Transverse colon (tissue), 4 donors: ENCODE measurements at regions not wholly inside any gene's neighbourhood (a gene's known extent, or its start where the extent isn't known, plus 50 kb on each side); places are given as distances from the start of the nearest gene placed in this dataset.
"Not testable (repeated sequence)": the region's sequence is repeated elsewhere in the genome, so short reads cannot be mapped to it uniquely, and the experiment has no call there.

Source experiments
- DNase-seq: peaks from one replicate; pipeline ENCODE4 v3.0.0-alpha.2; 2019
- H3K27ac ChIP-seq, 4 donors: fragments of 200-600 bp; sonication (generic); 2 replicates each; pipeline ENCODE4 v1.5.1; 2016 to 2018; ENCODE audit warnings: inconsistent platforms in 4 of 4
- H3K27me3 ChIP-seq: fragments of 200-600 bp; sonication (generic); 2 replicates; pipeline ENCODE4 v1.5.1; 2017; ENCODE audit warnings: inconsistent platforms
- H3K36me3 ChIP-seq, 4 donors: fragments of 200-600 bp; sonication (generic); 2 replicates each; pipeline ENCODE4 v1.5.1; 2017 to 2019; ENCODE audit warnings: inconsistent platforms in 4 of 4
- H3K4me1 ChIP-seq, 4 donors: fragments of 200-600 bp; sonication (generic); 2 replicates each; pipeline ENCODE4 v1.5.1; 2017 to 2020; ENCODE audit warnings: inconsistent platforms in 4 of 4
- H3K4me3 ChIP-seq, 4 donors: fragments of 200-600 bp; sonication (generic); 1 replicate in 1 of 4; 2 replicates in 3 of 4; pipeline versions ENCODE4 v1.5.1 to v1.6.1; 2017 to 2019; ENCODE audit warnings: inconsistent platforms in 4 of 4
- H3K9me3 ChIP-seq, 2 donors: fragments of 200-600 bp; sonication (generic); 2 replicates each; pipeline ENCODE4 v1.5.1; 2017 to 2019; ENCODE audit warnings: inconsistent platforms in 2 of 2
- EP300 ChIP-seq: sonication (generic); formaldehyde crosslinking; IDR thresholded peaks from one replicate; pipeline ENCODE4 v1.6.1; 2017; ENCODE audit warnings: antibody characterized with exemption, low read depth
- POLR2A ChIP-seq: fragments of 450-650 bp; IDR thresholded peaks from one replicate; pipeline ENCODE4 v1.6.1; 2016; ENCODE audit warnings: antibody characterized with exemption, mild to moderate bottlenecking, moderate library complexity
- POLR2AphosphoS5 ChIP-seq, 3 donors: sonication (generic); formaldehyde crosslinking; IDR thresholded peaks; one replicate each; pipeline ENCODE4 v1.6.1; 2016; ENCODE audit warnings: antibody characterized with exemption in 3 of 3
- WGBS, 2 donors: methylation state at CpG; one replicate each; pipeline ENCODE4 v1.1.5; 2018; ENCODE audit warnings: low coverage in 1 of 2; 5-methylcytosine and 5-hydroxymethylcytosine counted together
- in situ Hi-C, 4 donors: fragments of 200-750 bp; cut with MboI; loops; one replicate each; pipeline versions ENCODE4 v1.15.0 to v1.15.1; 2017; ENCODE audit warnings: low sequenced_read_pairs in 3 of 4, low pct_ligation_motif_present in 1 of 4, low pct_unique_long_range_greater_than_20kb in 1 of 4
- intact Hi-C: fragments of 100-400 bp; cut with DNase I; formaldehyde crosslinking; loops from one replicate; pipeline ENCODE4 v1.15.1; 2023; ENCODE audit warnings: low total_unique reads
- TF ChIP-seq, protein P1 (sequence below), 5 experiments: fragments of 200-600 bp in 3 of 5; fragments of 450-650 bp in 2 of 5; sonication (generic) in 3 of 5; IDR thresholded peaks; 1 replicate in 2 of 5; 2 replicates in 3 of 5; pipeline ENCODE4 v1.5.1; 2016 to 2017; ENCODE audit warnings: antibody characterized with exemption in 5 of 5, inconsistent platforms in 3 of 5, mild to moderate bottlenecking in 2 of 5, moderate library complexity in 1 of 5

DNA sequence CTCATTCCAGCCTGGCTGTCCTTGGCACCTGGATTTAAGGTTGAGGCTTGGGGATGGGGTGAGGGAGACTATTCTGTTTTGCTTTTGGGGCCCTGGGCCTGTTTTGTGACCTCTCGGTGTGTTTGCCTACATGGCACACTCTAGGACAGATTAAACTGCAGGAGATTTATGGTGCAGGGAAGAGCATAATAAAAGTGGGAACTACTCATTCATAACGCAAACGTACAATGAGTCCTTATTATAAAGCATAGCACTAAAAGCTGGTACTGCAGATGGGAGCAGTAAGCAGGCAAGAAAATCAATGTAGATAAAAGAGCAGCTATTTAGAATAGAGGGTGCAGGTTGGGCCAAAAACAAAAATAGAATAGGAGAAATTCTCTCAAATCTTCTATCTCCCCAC lies 238.4 kb downstream of the ACTR3 start:
- Histone ChIP-seq H3K27me3 (no peaks in the 10 kb centered on the region), H3K9me3 (no peaks in the 10 kb centered on the region), H3K4me1 (no peaks in the 10 kb centered on the region), H3K36me3 (no peaks in the 10 kb centered on the region), H3K27ac (no peak overlapping the region), H3K4me3 (no peak overlapping the region)
- no peak for DNase-seq
- intact Hi-C loops (no loop called here), in situ Hi-C loops (no loop called here)
- TF ChIP-seq EP300 (no peak), POLR2AphosphoS5 (IDR thresholded peaks at IDR 0.05) (no peak), POLR2A (no peak)
- TF ChIP-seq, protein P1, sequence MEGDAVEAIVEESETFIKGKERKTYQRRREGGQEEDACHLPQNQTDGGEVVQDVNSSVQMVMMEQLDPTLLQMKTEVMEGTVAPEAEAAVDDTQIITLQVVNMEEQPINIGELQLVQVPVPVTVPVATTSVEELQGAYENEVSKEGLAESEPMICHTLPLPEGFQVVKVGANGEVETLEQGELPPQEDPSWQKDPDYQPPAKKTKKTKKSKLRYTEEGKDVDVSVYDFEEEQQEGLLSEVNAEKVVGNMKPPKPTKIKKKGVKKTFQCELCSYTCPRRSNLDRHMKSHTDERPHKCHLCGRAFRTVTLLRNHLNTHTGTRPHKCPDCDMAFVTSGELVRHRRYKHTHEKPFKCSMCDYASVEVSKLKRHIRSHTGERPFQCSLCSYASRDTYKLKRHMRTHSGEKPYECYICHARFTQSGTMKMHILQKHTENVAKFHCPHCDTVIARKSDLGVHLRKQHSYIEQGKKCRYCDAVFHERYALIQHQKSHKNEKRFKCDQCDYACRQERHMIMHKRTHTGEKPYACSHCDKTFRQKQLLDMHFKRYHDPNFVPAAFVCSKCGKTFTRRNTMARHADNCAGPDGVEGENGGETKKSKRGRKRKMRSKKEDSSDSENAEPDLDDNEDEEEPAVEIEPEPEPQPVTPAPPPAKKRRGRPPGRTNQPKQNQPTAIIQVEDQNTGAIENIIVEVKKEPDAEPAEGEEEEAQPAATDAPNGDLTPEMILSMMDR (IDR thresholded peaks at IDR 0.05): no peak
- 40 to 64% methylated on average over 2 to 3 of the region's 3 CpGs for WGBS, 2 donors

DNA sequence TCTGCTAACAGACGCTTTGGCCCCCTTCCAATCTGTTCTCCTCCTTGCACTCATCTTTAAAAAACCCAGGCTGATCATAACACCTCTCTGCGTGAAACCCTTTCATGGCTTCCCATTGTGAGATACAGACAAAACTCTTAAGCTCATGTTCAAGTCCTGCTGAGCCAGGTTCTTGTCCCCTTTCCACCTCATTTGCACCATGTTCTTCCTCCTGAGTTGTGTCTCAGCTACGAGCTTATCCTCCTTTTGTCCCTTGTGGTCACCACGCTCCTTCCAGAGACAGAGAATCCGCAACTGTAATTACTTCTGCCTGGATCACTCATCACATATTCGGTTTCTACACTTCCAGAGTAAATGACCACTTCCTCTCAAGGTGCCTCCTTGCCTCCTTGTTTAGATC lies 238.8 kb downstream of the ACTR3 start:
- no peaks in the 10 kb centered on the region for H3K36me3 ChIP-seq
- no peaks in the 10 kb centered on the region for H3K27me3 ChIP-seq
- no peak overlapping the region for H3K27ac ChIP-seq
- in situ Hi-C loops: no loop called here
- no peak for DNase-seq
- intact Hi-C loops: no loop called here
- TF ChIP-seq EP300: no peak
- no peaks in the 10 kb centered on the region for H3K4me1 ChIP-seq
- no peaks in the 10 kb centered on the region for H3K9me3 ChIP-seq
- WGBS, 2 donors: 66 to 69% methylated on average over 4 to 6 of the region's 6 CpGs
- H3K4me3 ChIP-seq: no peak overlapping the region

DNA sequence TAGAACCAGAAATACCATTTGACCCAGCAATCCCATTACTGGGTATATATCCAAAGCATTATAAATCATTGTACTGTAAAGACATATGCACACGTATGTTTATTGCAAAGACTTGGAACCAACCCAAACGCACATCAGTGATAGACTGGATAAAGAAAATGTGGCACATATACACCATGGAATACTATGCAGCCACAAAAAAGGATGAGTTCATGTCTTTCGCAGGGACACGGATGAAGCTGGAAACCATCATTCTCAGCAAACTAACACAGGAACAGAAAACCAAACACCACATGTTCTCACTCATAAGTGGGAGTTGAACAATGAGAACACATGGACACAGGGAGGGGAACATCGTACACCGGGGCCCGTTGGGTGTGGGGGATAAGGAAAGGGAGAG lies 242.2 kb downstream of the ACTR3 start:
- H3K27me3 ChIP-seq, H3K4me1 ChIP-seq, H3K27ac ChIP-seq, H3K36me3 ChIP-seq, intact Hi-C loops, DNase-seq, H3K4me3 ChIP-seq, in situ Hi-C loops, H3K9me3 ChIP-seq: not testable (repeated sequence)
- 92% methylated on average over 5 to 7 of the region's 7 CpGs for WGBS, 2 donors

DNA sequence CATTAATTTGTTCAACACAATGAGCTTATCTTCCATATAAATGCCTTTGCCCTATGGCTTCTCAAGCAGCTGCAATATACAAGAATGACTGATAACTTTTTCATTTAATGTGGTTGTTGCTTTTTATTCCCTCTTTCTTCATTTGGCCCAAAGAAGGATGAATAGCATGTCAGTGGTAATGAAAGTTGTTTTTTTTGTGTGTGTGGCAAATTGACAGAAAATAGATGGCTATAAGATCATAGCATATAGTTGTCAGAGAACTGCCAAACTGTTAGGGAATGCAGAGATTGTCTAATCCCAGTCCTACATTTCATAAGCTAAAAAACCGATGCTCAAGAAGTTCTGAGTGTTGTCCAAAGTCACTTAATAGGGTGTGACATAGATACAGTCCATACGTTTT lies 244.3 kb downstream of the ACTR3 start:
- TF ChIP-seq POLR2AphosphoS5 (IDR thresholded peaks at IDR 0.05) (no peak), EP300 (no peak), POLR2A (no peak)
- TF ChIP-seq, protein P1 (IDR thresholded peaks at IDR 0.05): no peak
- in situ Hi-C loops: no loop called here
- no peak overlapping the region for H3K4me3 ChIP-seq
- no peak overlapping the region for H3K27ac ChIP-seq
- H3K27me3 ChIP-seq: no peaks in the 10 kb centered on the region
- intact Hi-C loops: no loop called here
- no peaks in the 10 kb centered on the region for H3K36me3 ChIP-seq
- no peak for DNase-seq
- WGBS, 2 donors: 66% methylated on average over 2 of the region's 2 CpGs; no CpG with 5 or more reads in 1 of the 2 donors
- no peaks in the 10 kb centered on the region for H3K9me3 ChIP-seq
- no peaks in the 10 kb centered on the region for H3K4me1 ChIP-seq

DNA sequence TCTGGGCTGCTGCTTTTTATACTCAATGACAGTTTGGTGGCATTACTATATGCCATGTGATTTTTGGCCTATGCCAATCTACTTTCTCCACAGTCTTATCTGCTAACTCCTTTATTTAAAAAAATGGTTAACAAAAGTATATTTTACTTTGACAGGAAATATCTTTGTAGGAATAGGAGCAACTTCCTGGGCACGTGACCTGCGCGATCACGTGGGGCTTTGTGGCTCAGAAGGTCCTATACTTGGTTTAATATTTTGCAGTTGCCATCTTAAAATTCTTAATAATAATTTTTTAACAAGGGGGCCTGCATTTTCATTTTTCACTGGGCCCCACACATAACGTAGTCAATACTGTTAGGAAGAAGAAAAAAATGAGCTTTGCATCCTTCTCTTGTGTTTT lies 249.7 kb downstream of the ACTR3 start:
- no peaks in the 10 kb centered on the region for H3K9me3 ChIP-seq
- TF ChIP-seq EP300: no peak
- no peak for TF ChIP-seq POLR2AphosphoS5 (IDR thresholded peaks at IDR 0.05)
- H3K4me1 ChIP-seq: no peaks in the 10 kb centered on the region
- in situ Hi-C loops: no loop called here
- no peak overlapping the region for H3K4me3 ChIP-seq
- WGBS, 2 donors: 79 to 91% methylated on average over 5 of the region's 5 CpGs
- no peak for DNase-seq
- H3K36me3 ChIP-seq: no peaks in the 10 kb centered on the region
- intact Hi-C loops: no loop called here
- H3K27me3 ChIP-seq: no peaks in the 10 kb centered on the region
- H3K27ac ChIP-seq: no peak overlapping the region

DNA sequence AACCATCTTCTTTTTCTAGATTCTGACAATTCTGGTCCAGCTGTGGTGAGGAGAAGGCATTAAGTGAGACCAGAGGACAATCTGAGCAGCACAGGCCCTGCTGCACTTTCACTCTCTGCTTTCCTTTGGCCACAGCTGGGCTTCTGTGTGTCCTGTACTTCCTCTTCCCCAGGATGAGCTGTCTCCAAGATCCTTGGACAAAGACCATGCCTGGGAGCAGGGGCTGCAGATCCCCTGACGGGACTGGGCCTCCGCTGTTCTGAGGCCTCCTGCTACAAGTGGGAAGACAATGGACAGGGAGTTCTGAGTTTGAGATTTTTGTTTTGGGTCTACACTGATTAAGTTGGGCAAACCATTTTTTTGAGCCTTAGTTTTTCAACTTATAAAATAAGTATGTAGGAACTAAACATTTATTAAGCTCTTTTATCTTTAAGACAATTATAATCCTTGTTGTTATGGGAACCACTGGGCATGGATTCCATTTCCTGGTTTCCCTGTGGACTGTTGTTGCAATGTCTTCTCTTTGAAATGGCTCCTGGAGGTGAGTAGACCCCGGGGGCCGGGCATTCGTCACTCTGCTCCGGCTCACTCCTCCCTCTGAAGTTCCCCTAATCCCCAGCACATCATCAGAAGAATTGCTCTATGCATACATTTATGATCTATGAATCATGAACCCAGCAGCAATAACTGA lies 266.6 kb downstream of the ACTR3 start:
- Histone ChIP-seq H3K4me3 (no peak overlapping the region), H3K27me3 (no peaks in the 10 kb centered on the region), H3K4me1 (no peaks in the 10 kb centered on the region), H3K9me3 (no peaks in the 10 kb centered on the region), H3K36me3 (no peaks in the 10 kb centered on the region), H3K27ac (no peak overlapping the region)
- WGBS, 2 donors: 61 to 69% methylated on average over 3 to 6 of the region's 6 CpGs
- in situ Hi-C loops: no loop called here
- no peak for DNase-seq
- intact Hi-C loops: no loop called here
- TF ChIP-seq POLR2AphosphoS5 (IDR thresholded peaks at IDR 0.05): no peak
- TF ChIP-seq POLR2A: no peak
- TF ChIP-seq, protein P1 (IDR thresholded peaks at IDR 0.05): no peak
- no peak for TF ChIP-seq EP300
